ENCODE measurements at regions not wholly inside any gene's neighbourhood (a gene's known extent, or its start where the extent isn't known, plus 50 kb on each side); places are given as distances from the start of the nearest gene placed in this dataset.

DNA sequence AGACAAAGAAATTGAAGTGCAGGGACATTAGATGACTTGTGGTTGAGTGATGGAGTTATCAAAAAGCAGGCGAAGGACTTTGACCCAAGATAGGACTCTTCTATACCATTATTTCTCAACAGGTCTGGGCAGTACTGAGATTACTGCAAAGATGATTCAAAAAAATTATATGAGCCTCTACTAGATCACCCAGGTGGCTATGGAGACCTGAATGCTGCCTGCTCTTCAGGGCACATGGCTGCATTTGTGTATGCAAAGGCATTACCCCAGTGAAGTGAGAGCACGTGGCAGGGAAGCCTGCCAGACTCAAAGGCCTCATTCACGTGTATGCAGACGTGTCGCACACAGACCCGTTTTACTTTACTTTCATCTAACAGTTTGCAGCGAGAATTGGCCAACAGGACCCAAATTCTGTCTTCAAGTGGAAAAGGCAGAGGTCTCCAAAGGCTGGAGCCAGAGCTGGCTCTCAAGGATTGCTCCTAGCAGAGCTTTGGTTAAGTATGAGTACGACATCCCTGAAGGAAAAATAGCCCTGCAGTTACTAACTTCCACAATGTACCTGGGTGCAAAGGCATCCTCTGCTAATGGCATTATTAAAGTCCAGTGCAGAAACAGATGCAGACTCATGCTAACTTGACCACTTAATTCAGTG, 113.8 kb upstream of the ARMC2 start:
- H3K27ac ChIP-seq (ENCODE audit: low read length), result no peak overlapping the region
- no peaks in the 10 kb centered on the region for H3K27me3 ChIP-seq (ENCODE audit: control insufficient read depth, insufficient read depth)
- H3K9me3 ChIP-seq (ENCODE audit: control insufficient read depth, low read length), result no peaks in the 10 kb centered on the region
- no peak for DNase-seq
- no peak overlapping the region for H3K4me3 ChIP-seq (ENCODE audit: low read length)
- ATAC-seq, result no peak
- intact Hi-C loops (cut with DNase I), result no loop called here
- no peaks in the 10 kb centered on the region for H3K4me1 ChIP-seq (ENCODE audit: control insufficient read depth, insufficient read depth, low read length)
- 84% methylated on average over 8 of the region's 8 CpGs for WGBS

GRCh38 chr6:108735310-108736001, 112.8 kb upstream of the ARMC2 start:
- no peaks in the 10 kb centered on the region for H3K27me3 ChIP-seq (ENCODE audit: control insufficient read depth, insufficient read depth)
- DNase-seq (no peak), ATAC-seq (no peak)
- H3K27ac ChIP-seq (ENCODE audit: low read length), result no peak overlapping the region
- no peaks in the 10 kb centered on the region for H3K4me1 ChIP-seq (ENCODE audit: control insufficient read depth, insufficient read depth, low read length)
- no peaks in the 10 kb centered on the region for H3K9me3 ChIP-seq (ENCODE audit: control insufficient read depth, low read length)
- intact Hi-C loops (cut with DNase I), result no loop called here
- WGBS, result 92% methylated on average over 2 of the region's 2 CpGs
- no peak overlapping the region for H3K4me3 ChIP-seq (ENCODE audit: low read length)

DNA sequence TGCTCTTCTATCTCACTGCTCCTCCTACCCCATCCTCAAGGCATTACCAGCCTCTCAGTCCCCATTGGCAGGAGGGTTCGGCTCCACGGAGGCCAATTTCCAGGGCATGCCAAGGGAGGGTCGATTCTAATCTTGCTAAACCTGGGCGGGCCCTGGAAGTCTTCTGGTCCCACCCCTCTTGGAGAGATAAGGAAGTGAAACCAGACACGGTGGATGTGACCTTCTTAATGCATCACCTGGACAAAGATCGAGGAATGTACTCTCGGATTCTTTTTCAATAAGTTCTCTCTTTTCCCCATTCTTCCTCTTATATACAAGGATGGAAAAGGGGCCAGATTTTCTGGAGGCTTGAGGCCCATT, 112.2 kb upstream of the ARMC2 start:
- intact Hi-C loops (cut with DNase I), result no loop called here
- ATAC-seq, result no peak
- H3K27ac ChIP-seq (ENCODE audit: low read length), result no peak overlapping the region

DNA sequence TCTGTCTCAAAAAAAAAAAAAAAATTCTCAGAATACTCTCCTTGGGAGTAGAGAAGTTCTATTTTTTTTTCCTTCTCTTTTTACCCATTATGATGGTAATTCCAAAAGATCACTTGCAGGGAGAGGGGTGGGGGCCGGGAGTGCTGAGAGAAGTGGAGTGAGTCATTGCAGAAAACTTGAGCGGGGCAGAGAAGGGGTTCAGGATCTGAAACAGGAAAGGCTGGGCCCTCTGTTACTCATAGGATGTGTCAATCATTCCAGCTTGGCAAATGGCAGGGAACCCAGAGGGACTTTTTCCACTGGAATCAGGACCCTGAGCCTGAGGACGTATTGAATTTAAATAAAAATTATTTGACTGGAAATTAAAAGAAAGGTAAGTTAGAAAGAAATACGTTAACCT, 111.4 kb upstream of the ARMC2 start:
- Histone ChIP-seq H3K9me3 (ENCODE audit: control insufficient read depth, low read length) (no peaks in the 10 kb centered on the region), H3K4me1 (ENCODE audit: control insufficient read depth, insufficient read depth, low read length) (no peaks in the 10 kb centered on the region), H3K27ac (ENCODE audit: low read length) (no peak overlapping the region), H3K27me3 (ENCODE audit: control insufficient read depth, insufficient read depth) (no peaks in the 10 kb centered on the region), H3K4me3 (ENCODE audit: low read length) (no peak overlapping the region)
- intact Hi-C loops (cut with DNase I), result no loop called here
- DNase-seq (peak in 2 of 3 donors; percentile 63 to 69), ATAC-seq (peak; percentile 76 to 95)
- 43% methylated on average over 4 of the region's 4 CpGs for WGBS

More for the DNA sequence above, 112.2 kb upstream of the ARMC2 start:
- no peak for DNase-seq
- H3K9me3 ChIP-seq (ENCODE audit: control insufficient read depth, low read length), result no peaks in the 10 kb centered on the region
- no peaks in the 10 kb centered on the region for H3K4me1 ChIP-seq (ENCODE audit: control insufficient read depth, insufficient read depth, low read length)
- no peaks in the 10 kb centered on the region for H3K27me3 ChIP-seq (ENCODE audit: control insufficient read depth, insufficient read depth)
- H3K4me3 ChIP-seq (ENCODE audit: low read length), result no peak overlapping the region
- WGBS, result 57% methylated on average over 7 of the region's 7 CpGs

DNA sequence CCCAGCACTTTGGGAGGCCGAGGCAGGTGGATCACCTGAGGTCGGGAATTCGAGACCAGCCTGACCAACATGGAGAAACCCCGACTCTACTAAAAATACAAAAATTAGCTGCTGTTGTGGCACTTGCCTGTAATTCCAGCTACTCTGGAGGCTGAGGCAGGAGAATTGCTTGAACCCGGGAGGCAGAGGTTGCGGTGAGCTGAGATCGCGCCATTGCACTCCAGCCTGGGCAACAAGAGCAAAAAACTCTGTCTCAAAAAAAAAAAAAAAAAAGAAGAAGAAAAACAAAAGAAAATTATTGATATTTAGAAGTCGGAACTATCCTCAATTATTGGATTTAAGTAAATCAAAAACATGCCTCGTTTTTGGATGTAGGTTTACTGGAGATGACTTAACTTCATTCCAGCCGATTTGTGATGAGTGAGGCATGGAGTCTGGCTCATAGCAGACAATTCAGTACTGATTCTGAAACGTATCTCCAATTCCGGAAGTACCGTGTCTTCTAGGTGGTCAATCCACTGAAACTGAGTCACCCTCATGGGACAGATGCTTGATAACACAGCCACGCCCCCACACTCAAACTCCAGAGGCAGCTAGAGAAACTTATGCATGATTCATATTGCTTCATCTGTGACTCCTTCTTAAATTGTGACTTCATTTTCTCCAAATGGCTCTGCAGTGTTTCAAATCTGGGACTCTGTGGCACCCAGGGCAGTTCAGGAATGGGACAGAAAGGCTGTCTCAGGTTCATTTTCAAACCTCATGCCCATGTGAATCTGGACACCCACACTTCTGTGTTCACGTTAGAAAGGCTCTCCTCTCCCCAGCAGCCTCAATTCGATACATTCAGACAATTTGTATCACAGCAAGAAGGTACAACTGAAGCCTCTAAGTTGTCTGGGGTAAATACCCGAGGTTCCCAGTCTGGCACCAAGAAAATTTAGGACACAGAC, 110.4 kb upstream of the ARMC2 start:
- Histone ChIP-seq H3K27ac (ENCODE audit: low read length) (no peak overlapping the region), H3K27me3 (ENCODE audit: control insufficient read depth, insufficient read depth) (no peaks in the 10 kb centered on the region), H3K9me3 (ENCODE audit: control insufficient read depth, low read length) (no peaks in the 10 kb centered on the region), H3K4me3 (ENCODE audit: low read length) (no peak overlapping the region), H3K4me1 (ENCODE audit: control insufficient read depth, insufficient read depth, low read length) (no peaks in the 10 kb centered on the region)
- DNase-seq (peak; percentile 65 to 83 (median 73)), ATAC-seq (peak; percentile 29 to 72)
- intact Hi-C loops (cut with DNase I), result no loop called here
- 76% methylated on average over 18 of the region's 18 CpGs for WGBS

DNA sequence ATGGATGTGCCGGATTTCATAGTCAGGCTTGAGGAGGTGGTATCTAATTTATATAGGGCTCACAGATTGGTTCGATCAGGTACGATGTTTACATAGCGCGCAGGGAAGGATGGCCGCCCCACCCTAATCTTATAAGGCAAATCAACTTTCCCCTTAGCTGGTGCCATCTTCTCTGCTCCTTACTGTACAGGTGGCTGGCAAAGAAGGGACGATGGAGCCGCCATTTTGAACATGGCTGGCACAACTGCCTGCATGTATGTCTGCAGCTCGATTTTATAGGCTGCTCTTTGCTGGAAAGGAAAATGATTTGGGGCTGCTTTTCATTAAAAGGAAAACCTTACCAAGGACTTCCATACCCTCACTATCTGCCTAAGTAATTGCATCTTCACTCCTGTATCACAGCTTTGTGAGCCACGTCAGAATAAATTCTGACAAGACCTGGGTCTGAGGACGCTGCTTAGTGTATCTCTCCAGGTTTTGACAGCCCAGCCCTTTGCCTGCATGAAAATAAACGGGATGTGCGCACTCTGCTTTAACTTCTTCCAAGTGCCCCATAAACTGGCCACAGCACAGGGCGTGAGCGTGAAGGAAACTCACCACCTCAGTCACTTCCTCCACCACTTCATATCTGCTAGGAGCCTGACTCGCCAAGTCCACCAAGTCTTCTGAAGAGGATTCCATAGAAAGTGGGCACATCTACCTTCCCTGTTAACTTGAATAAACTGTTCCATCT, 109.4 kb upstream of the ARMC2 start:
- no peaks in the 10 kb centered on the region for H3K4me1 ChIP-seq (ENCODE audit: control insufficient read depth, insufficient read depth, low read length)
- no peaks in the 10 kb centered on the region for H3K9me3 ChIP-seq (ENCODE audit: control insufficient read depth, low read length)
- DNase-seq, result no peak
- intact Hi-C loops (cut with DNase I), result no loop called here
- ATAC-seq, result peak in 1 of 2 donors; percentile 17
- H3K27ac ChIP-seq (ENCODE audit: low read length), result no peak overlapping the region
- H3K27me3 ChIP-seq (ENCODE audit: control insufficient read depth, insufficient read depth), result no peaks in the 10 kb centered on the region
- H3K4me3 ChIP-seq (ENCODE audit: low read length), result no peak overlapping the region
- WGBS, result 91% methylated on average over 16 of the region's 16 CpGs

- Histone ChIP-seq H3K9me3 (ENCODE audit: control insufficient read depth, low read length) (no peaks in the 10 kb centered on the region), H3K27ac (ENCODE audit: low read length) (no peak overlapping the region), H3K4me3 (ENCODE audit: low read length) (no peak overlapping the region), H3K4me1 (ENCODE audit: control insufficient read depth, insufficient read depth, low read length) (no peaks in the 10 kb centered on the region), H3K27me3 (ENCODE audit: control insufficient read depth, insufficient read depth) (no peaks in the 10 kb centered on the region)
- DNase-seq, result no peak
- intact Hi-C loops (cut with DNase I), result no loop called here
- 74% methylated on average over 10 of the region's 10 CpGs for WGBS
- ATAC-seq, result peak in 1 of 2 donors; percentile 17
These were observed 108.5 kb upstream of the ARMC2 start for GRCh38 chr6:108739496-108740330.

GRCh38 chr6:108741331-108741989, 106.8 kb upstream of the ARMC2 start:
- Histone ChIP-seq H3K27ac (ENCODE audit: low read length) (no peak overlapping the region), H3K4me3 (ENCODE audit: low read length) (no peak overlapping the region), H3K27me3 (ENCODE audit: control insufficient read depth, insufficient read depth) (no peaks in the 10 kb centered on the region), H3K4me1 (ENCODE audit: control insufficient read depth, insufficient read depth, low read length) (peaks cover 2% of the 10 kb centered on the region), H3K9me3 (ENCODE audit: control insufficient read depth, low read length) (no peaks in the 10 kb centered on the region)
- DNase-seq (no peak), ATAC-seq (no peak)
- intact Hi-C loops (cut with DNase I), result no loop called here
- 78% methylated on average over 9 of the region's 9 CpGs for WGBS

GRCh38 chr6:108742041-108742440, 106.2 kb upstream of the ARMC2 start:
- Histone ChIP-seq H3K4me3 (ENCODE audit: low read length) (no peak overlapping the region), H3K9me3 (ENCODE audit: control insufficient read depth, low read length) (no peaks in the 10 kb centered on the region), H3K4me1 (ENCODE audit: control insufficient read depth, insufficient read depth, low read length) (peaks cover 2% of the 10 kb centered on the region), H3K27ac (ENCODE audit: low read length) (no peak overlapping the region), H3K27me3 (ENCODE audit: control insufficient read depth, insufficient read depth) (no peaks in the 10 kb centered on the region)
- intact Hi-C loops (cut with DNase I), result no loop called here
- ATAC-seq (no peak), DNase-seq (no peak)
- WGBS, result 77% methylated on average over 2 of the region's 2 CpGs

Measured in right cardiac atrium (tissue), 5 donors.